ENCODE measurements at regions not wholly inside any gene's neighbourhood (a gene's known extent, or its start where the extent isn't known, plus 50 kb on each side); places are given as distances from the start of the nearest gene placed in this dataset.

DNA sequence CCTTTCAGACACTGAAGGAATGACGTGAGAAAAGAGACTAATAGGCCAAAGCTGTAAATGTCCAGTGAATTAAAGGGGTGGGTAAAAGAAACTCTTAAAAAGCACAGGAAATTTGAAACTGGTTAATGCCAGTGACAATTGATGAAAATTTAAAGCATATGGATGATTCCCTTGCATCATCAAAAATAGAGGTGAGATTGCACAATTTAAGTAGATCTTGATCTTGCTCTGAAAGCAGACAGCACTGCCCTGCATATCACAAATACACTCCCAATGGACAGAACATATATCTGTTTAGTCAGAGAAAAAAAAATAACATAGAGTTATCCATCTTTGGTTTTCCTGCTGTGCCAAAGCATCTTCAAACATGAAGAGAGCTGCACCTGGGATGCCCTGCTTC is 86.7 kb upstream of the UBE2E3 start:
- TF ChIP-seq, protein P1, sequence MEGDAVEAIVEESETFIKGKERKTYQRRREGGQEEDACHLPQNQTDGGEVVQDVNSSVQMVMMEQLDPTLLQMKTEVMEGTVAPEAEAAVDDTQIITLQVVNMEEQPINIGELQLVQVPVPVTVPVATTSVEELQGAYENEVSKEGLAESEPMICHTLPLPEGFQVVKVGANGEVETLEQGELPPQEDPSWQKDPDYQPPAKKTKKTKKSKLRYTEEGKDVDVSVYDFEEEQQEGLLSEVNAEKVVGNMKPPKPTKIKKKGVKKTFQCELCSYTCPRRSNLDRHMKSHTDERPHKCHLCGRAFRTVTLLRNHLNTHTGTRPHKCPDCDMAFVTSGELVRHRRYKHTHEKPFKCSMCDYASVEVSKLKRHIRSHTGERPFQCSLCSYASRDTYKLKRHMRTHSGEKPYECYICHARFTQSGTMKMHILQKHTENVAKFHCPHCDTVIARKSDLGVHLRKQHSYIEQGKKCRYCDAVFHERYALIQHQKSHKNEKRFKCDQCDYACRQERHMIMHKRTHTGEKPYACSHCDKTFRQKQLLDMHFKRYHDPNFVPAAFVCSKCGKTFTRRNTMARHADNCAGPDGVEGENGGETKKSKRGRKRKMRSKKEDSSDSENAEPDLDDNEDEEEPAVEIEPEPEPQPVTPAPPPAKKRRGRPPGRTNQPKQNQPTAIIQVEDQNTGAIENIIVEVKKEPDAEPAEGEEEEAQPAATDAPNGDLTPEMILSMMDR (IDR thresholded peaks at IDR 0.05), result no peak
- no peak for TF ChIP-seq POLR2A (IDR thresholded peaks at IDR 0.05)

Measured in lower leg skin (tissue), 3 donors.